Central memory CD8-positive, alpha-beta T cell (primary cell): ENCODE measurements at regions not wholly inside any gene's neighbourhood (a gene's known extent, or its start where the extent isn't known, plus 50 kb on each side); places are given as distances from the start of the nearest gene placed in this dataset.

Experiments
- ATAC-seq: fragments of 150-1000 bp; cut with Tn5 transposase; replicated peaks from 2 replicates; pipeline ENCODE4 v1.10.0; 2022; ENCODE audit warnings: mild to moderate bottlenecking, moderate FRiP score, moderate number of reproducible peaks; ENCODE audit not compliant: poor library complexity, severe bottlenecking; ENCODE audit errors: extremely low read depth
- DNase-seq, 2 donors: peaks; one replicate each; pipeline ENCODE4 v3.0.0; 2021; ENCODE audit warnings: low spot score in 2 of 2
- H3K27ac Mint-ChIP-seq: one replicate; pipeline ENCODE4 v1.8.0; 2022; ENCODE audit warnings: low read depth, mild to moderate bottlenecking, moderate library complexity, mixed read lengths
- H3K27me3 Mint-ChIP-seq: one replicate; pipeline ENCODE4 v1.8.0; 2022; ENCODE audit warnings: mixed read lengths
- H3K36me3 Mint-ChIP-seq: one replicate; pipeline ENCODE4 v1.8.0; 2022; ENCODE audit warnings: mild to moderate bottlenecking, moderate library complexity, mixed read lengths; ENCODE audit not compliant: insufficient read depth
- H3K4me1 Mint-ChIP-seq: one replicate; pipeline ENCODE4 v1.8.0; 2022; ENCODE audit warnings: mixed read lengths
- H3K4me3 Mint-ChIP-seq: one replicate; pipeline ENCODE4 v1.8.0; 2022; ENCODE audit warnings: mild to moderate bottlenecking, moderate library complexity, mixed read lengths
- H3K9me3 Mint-ChIP-seq: one replicate; pipeline ENCODE4 v1.8.0; 2022; ENCODE audit warnings: mixed read lengths

DNA sequence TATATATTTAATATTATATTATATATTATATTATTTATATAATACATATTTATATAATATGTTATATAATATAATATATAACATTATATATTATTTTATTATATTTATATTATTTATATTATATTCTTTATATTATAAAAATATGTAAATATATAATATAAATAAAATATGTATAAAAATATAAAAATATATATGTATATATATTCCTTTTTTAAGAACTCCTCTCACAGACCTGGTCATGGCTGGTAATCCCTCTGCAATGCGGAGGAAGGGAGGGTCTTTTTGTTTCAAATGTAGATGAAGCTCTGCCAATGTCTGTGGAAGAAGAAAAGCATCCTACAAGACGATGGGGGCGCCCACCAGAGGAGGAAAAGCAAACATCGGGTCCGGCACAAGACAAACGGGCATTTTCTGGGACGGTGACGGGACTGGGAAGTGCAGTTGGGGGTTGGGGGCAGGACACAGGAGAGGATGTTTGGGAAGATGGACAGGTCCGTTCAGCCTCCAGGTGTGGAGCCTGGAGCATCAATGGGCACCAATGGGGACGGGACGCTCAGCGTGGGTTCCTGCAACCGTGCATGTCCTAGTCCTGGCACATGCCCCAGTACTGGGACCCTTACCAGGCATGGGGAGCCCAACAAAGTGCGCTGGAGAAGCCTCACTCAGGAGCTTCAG, 194.0 kb downstream of the IRX1 start:
- H3K27me3 Mint-ChIP-seq, result no peaks in the 10 kb centered on the region
- H3K9me3 Mint-ChIP-seq, result peaks cover 14% of the 10 kb centered on the region
- ATAC-seq, result no peak
- DNase-seq, result no peak
- H3K27ac Mint-ChIP-seq, result no peak overlapping the region
- no peaks in the 10 kb centered on the region for H3K4me1 Mint-ChIP-seq
- H3K4me3 Mint-ChIP-seq, result no peak overlapping the region
- H3K36me3 Mint-ChIP-seq, result no peaks in the 10 kb centered on the region

DNA sequence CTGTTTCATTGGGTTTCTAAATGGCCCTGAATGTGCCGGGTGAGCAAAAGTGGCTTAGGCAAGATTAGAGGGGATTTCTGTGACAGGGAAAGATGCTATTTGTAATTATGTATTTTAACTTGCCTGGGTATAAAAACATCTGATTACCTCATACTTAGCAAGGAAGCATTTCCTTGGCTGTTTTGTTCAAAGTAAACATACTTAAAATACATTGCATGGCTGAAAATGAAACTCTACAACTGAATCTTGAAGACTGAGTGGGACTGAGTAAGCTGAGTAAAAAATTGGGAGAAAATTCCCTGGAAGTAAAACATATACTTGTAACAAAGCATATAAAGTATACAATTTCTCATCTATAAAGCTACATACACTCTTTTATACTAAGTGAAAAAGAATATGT, 197.5 kb downstream of the IRX1 start:
- Mint-ChIP-seq H3K36me3 (peaks cover 2% of the 10 kb centered on the region), H3K9me3 (peaks cover 19% of the 10 kb centered on the region), H3K4me1 (no peaks in the 10 kb centered on the region), H3K27me3 (no peaks in the 10 kb centered on the region), H3K4me3 (no peak overlapping the region), H3K27ac (no peak overlapping the region)
- DNase-seq (no peak), ATAC-seq (no peak)

DNA sequence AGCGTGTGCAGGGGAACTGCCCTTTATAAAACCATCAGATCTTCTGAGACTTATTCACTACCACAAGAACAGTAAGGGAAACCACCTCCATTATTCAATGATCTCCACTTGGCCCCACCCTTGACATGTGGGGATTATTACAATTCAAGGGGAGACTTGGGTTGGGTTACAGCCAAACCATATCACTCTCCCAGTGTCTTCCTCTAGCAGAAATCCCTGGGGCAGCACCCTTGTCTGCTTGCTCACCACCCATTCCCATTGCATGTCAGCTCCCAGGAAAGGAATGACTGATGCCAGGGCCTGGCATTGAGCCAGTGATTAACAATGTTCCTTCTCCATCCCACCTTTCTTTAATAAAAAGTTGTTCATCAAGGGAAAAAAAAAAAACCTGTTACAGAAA, 199.0 kb downstream of the IRX1 start:
- no peak overlapping the region for H3K4me3 Mint-ChIP-seq
- H3K4me1 Mint-ChIP-seq, result no peaks in the 10 kb centered on the region
- DNase-seq, result no peak
- ATAC-seq, result no peak
- H3K9me3 Mint-ChIP-seq, result peaks cover 19% of the 10 kb centered on the region
- H3K27me3 Mint-ChIP-seq, result no peaks in the 10 kb centered on the region
- H3K27ac Mint-ChIP-seq, result no peak overlapping the region
- peaks cover 2% of the 10 kb centered on the region for H3K36me3 Mint-ChIP-seq

DNA sequence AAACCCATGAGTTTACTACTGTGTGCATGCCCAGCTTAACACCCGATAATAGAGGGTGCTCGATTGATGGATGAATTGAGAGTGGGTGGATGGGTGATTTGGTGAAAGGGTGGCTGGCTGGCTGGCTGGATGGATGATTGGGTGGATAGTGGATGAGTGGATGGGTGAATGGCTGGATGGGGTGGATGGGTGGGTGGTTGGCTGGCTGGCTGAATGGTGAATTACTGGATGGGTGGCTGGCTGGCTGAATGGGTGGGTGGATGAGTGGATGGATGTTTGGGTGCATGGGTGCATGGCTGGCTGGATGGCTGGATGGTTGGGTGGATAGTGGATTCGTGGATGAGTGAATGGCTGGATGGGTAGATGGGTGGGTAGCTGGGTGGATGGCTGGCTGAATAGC, 201.1 kb downstream of the IRX1 start:
- H3K4me3 Mint-ChIP-seq, result no peak overlapping the region
- peaks cover 18% of the 10 kb centered on the region for H3K9me3 Mint-ChIP-seq
- H3K27ac Mint-ChIP-seq, result no peak overlapping the region
- H3K36me3 Mint-ChIP-seq, result peaks cover 2% of the 10 kb centered on the region
- DNase-seq, result no peak
- ATAC-seq, result no peak
- H3K4me1 Mint-ChIP-seq, result no peaks in the 10 kb centered on the region
- H3K27me3 Mint-ChIP-seq, result no peaks in the 10 kb centered on the region

DNA sequence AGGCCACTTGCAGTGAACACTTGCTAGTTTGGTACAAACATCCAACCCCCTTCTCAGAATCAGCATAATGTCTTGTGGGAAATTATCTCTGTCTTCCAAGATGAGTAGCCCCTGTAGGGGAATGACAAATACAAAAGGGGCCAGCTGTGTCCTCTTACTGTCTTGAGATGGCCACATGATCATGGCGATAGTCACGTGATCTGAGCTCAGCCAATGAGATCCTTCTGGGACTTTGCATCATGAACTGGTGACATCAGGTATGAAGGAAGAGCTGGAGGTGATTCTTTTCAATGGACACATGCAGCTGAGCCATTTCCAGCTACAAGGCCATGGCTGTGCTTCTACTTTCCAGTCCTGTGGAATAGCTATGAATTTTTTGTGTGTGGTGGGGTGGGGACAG, 206.3 kb downstream of the IRX1 start:
- ATAC-seq, result no peak
- Mint-ChIP-seq H3K36me3 (no peaks in the 10 kb centered on the region), H3K9me3 (no peaks in the 10 kb centered on the region), H3K27me3 (no peaks in the 10 kb centered on the region), H3K4me3 (no peak overlapping the region), H3K4me1 (no peaks in the 10 kb centered on the region), H3K27ac (no peak overlapping the region)
- no peak for DNase-seq

DNA sequence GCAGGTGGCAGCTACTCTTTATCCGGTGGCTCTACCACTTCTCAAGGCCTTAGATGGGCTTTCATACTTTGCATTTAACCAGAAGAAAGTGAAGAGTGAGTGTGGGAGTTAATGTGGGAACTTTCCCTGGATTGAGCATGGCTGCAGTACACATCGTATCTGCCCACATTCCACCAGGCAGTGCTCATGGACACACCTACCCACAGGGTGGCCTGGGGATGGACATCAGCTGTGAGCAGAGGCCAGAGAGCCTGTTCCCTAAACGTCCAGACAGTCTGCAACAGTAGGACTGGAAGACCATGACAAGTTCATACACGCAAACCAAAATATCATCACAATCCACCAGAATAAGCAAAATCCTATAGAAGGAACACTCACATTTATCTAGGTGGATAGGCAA, 213.8 kb downstream of the IRX1 start:
- no peaks in the 10 kb centered on the region for H3K36me3 Mint-ChIP-seq
- no peak for ATAC-seq
- no peaks in the 10 kb centered on the region for H3K4me1 Mint-ChIP-seq
- no peak overlapping the region for H3K4me3 Mint-ChIP-seq
- no peak for DNase-seq
- no peak overlapping the region for H3K27ac Mint-ChIP-seq
- H3K9me3 Mint-ChIP-seq, result peaks cover 29% of the 10 kb centered on the region
- no peaks in the 10 kb centered on the region for H3K27me3 Mint-ChIP-seq

DNA sequence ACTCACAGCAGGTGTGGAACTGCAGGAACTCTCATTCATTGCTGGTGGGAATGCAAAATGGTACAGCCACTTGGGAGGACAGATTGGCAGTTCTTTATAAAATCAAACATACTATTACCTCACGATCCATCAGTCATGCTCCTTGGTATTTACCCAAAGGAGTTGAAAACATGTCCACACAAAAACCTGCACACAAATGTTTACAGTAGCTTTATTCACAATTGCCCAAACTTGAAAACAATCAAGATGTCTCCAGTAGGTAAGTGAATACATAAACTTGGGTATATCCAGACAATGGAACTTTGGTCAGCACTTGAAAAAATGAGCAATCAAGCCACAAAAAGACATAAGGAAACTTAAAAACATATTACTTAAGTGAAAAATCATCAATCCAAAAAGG, 215.5 kb downstream of the IRX1 start:
- no peaks in the 10 kb centered on the region for H3K27me3 Mint-ChIP-seq
- peaks cover 29% of the 10 kb centered on the region for H3K9me3 Mint-ChIP-seq
- H3K27ac Mint-ChIP-seq, result no peak overlapping the region
- no peak for ATAC-seq
- no peaks in the 10 kb centered on the region for H3K4me1 Mint-ChIP-seq
- no peak for DNase-seq
- no peak overlapping the region for H3K4me3 Mint-ChIP-seq
- H3K36me3 Mint-ChIP-seq, result no peaks in the 10 kb centered on the region

DNA sequence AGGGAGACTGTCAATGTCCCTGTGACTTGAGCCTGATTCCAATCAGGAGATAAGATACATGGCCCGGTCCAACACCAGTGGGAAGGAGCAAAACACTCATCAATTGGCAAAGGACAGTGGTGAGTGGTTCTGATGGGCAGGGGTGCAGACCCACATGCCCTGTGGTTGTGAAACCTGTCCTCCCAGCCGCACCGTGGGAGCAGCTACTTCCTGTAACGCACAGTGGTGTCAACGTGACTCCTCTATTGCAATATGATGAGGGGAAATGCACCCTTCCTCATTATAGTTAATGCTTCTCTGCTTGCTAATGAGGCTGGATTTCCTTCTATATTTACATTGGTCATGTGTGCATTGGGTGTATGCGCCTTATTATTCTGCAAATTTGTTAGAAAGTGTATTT, 223.0 kb downstream of the IRX1 start:
- no peak overlapping the region for H3K27ac Mint-ChIP-seq
- no peaks in the 10 kb centered on the region for H3K4me1 Mint-ChIP-seq
- H3K4me3 Mint-ChIP-seq, result no peak overlapping the region
- H3K36me3 Mint-ChIP-seq, result no peaks in the 10 kb centered on the region
- no peaks in the 10 kb centered on the region for H3K27me3 Mint-ChIP-seq
- peaks cover 5% of the 10 kb centered on the region for H3K9me3 Mint-ChIP-seq
- ATAC-seq (peak; percentile 14), DNase-seq (no peak)

DNA sequence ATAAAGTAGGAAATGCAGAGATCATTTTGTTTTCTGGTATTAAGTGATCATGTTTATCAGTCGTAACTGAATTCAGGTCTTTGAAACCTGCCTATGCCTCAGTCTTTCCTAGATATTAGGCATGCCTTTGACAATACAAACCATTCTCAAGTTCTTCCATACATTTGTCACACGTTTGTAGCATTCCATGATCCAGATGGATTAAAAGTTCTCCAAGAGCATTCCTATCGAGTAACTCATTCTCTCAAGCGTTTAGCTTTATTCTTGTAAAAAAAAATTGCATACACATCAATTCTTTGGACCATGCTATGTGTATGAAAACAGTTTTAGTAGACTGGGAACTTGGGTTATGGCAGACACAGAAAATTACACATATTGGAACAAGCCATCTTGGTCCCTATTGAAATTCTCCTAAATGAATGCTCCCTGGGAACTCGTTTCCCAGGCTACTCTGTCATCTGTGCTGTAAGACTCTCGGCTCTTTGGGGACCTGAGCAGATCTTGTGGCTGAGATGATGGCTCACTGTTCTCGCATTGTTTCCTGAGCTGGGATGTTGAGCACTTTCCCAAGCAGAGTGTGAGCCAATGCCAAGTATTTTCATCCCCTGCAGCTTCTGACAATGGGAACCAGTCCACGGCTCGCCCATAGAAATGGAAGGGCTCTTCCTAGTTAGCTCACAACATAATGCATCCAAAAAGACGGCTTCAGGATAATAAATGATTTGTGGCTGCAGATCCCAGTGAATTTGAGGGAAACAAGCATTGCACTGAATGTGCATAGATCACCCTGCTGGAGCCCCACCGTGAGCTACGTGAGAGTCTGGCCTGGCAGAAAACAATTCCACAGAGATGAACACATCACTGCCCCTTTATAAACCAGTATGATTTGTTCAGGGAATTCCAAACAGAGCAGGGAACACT, 230.2 kb downstream of the IRX1 start:
- Mint-ChIP-seq H3K4me1 (no peaks in the 10 kb centered on the region), H3K4me3 (no peak overlapping the region), H3K27ac (no peak overlapping the region), H3K36me3 (no peaks in the 10 kb centered on the region), H3K27me3 (no peaks in the 10 kb centered on the region), H3K9me3 (peaks cover 5% of the 10 kb centered on the region)
- ATAC-seq (no peak), DNase-seq (no peak)

DNA sequence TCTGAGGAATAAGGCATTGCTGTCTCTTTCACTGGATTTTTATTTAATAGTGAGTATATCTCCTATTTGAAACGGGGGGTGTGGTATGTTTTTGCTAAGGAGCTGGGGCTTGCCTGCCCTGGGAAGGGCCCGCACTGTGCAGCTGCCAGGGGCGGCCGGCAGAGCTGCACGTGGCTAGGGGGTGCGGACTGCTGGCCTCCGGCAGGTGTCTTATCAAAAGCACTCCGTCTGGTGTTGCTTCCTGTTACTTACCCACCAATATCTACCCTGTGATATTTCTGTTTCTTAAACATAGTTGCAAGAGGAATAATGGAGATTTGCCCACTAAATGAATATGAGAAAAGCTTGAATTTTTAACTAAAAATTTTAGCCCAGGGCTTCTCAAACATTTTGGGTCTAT, 232.0 kb downstream of the IRX1 start:
- Mint-ChIP-seq H3K36me3 (no peaks in the 10 kb centered on the region), H3K27ac (no peak overlapping the region), H3K4me1 (no peaks in the 10 kb centered on the region), H3K4me3 (no peak overlapping the region), H3K27me3 (no peaks in the 10 kb centered on the region), H3K9me3 (peaks cover 5% of the 10 kb centered on the region)
- ATAC-seq, result no peak
- DNase-seq, result no peak

DNA sequence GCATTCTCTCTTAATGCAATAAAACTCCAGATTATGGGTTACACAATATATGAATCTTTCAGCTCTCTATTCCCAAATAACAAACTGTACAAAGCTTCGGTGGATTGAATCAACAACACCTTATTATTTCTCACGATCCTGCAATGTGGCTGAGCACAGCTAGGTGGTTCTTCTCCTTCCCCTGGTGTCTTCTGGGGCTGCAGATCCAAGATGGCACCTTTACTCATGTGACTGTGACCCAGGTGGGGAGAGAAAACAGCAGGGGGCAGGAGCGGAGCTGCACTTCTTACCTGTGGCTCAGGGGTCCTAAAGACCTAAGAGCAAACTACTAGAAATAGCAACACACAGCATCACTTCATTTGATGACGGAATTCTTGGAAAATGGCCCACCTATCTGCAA, 233.1 kb downstream of the IRX1 start:
- Mint-ChIP-seq H3K27me3 (no peaks in the 10 kb centered on the region), H3K4me3 (no peak overlapping the region), H3K27ac (no peak overlapping the region), H3K4me1 (no peaks in the 10 kb centered on the region), H3K9me3 (peaks cover 5% of the 10 kb centered on the region), H3K36me3 (no peaks in the 10 kb centered on the region)
- ATAC-seq (no peak), DNase-seq (no peak)

DNA sequence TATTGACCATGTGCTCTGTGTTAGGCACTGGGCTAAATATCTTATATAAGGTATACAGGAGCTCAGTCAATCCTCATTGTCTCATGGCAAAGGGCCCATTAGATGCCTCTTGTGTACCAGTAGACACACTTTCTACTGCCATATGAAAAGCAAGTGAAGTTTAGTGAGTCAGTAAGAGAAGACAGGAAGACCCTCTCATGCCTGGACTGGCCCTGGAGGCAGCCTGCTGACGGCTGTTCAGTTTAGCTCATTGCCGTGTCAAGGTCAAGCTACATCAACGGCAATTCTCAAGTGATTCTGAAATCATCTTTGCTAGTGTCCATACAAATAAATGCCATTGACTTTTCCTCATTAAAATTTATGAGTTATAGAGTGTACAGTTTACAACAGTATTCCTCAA, 237.9 kb downstream of the IRX1 start:
- H3K36me3 Mint-ChIP-seq, result no peaks in the 10 kb centered on the region
- no peaks in the 10 kb centered on the region for H3K27me3 Mint-ChIP-seq
- ATAC-seq, result no peak
- no peak for DNase-seq
- H3K9me3 Mint-ChIP-seq, result peaks cover 13% of the 10 kb centered on the region
- no peaks in the 10 kb centered on the region for H3K4me1 Mint-ChIP-seq
- no peak overlapping the region for H3K27ac Mint-ChIP-seq
- H3K4me3 Mint-ChIP-seq, result no peak overlapping the region

DNA sequence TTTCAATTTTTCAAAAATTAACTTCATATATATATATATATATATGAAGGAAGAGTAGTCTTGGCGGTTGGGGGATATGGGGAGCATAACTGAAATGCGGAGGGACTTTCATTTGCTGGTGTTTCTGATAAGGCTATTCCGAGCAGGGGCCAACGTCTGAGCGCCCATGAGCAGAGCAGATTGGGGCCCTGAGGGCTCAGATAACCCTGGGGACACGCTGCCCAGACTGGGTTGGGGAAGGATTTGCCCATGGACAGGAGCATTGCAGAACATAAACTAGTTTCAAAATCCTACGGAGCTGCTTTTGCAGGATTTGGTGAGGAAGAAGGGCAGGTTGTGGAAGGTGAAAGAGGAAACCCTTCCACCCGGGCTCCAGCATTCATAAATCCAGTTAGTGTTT, 240.2 kb downstream of the IRX1 start:
- Mint-ChIP-seq H3K4me1 (no peaks in the 10 kb centered on the region), H3K36me3 (no peaks in the 10 kb centered on the region), H3K9me3 (peaks cover 7% of the 10 kb centered on the region), H3K27me3 (no peaks in the 10 kb centered on the region), H3K27ac (no peak overlapping the region), H3K4me3 (no peak overlapping the region)
- DNase-seq, result no peak
- ATAC-seq, result no peak
